Mammary epithelial cell (primary cell): ENCODE measurements at regions not wholly inside any gene's neighbourhood (a gene's known extent, or its start where the extent isn't known, plus 50 kb on each side); places are given as distances from the start of the nearest gene placed in this dataset.

ENCODE experiments used
- EZH2 ChIP-seq: IDR thresholded peaks from 2 replicates; pipeline ENCODE4 v1.6.1; 2012; ENCODE audit warnings: low read length, inconsistent platforms, borderline replicate concordance
- TF ChIP-seq, protein P1 (sequence below), 2 donors: IDR thresholded peaks in 1 of 2; conservative IDR thresholded peaks in 1 of 2; 2 replicates each; pipeline ENCODE4 v1.5.1; 2011 to 2012; ENCODE audit warnings: inconsistent platforms in 2 of 2, low read length in 2 of 2, mild to moderate bottlenecking in 2 of 2, control low read depth in 1 of 2, low read depth in 1 of 2; ENCODE audit not compliant: insufficient read depth in 1 of 2; ENCODE audit errors: extremely low read depth in 1 of 2

- TF ChIP-seq, protein P1, sequence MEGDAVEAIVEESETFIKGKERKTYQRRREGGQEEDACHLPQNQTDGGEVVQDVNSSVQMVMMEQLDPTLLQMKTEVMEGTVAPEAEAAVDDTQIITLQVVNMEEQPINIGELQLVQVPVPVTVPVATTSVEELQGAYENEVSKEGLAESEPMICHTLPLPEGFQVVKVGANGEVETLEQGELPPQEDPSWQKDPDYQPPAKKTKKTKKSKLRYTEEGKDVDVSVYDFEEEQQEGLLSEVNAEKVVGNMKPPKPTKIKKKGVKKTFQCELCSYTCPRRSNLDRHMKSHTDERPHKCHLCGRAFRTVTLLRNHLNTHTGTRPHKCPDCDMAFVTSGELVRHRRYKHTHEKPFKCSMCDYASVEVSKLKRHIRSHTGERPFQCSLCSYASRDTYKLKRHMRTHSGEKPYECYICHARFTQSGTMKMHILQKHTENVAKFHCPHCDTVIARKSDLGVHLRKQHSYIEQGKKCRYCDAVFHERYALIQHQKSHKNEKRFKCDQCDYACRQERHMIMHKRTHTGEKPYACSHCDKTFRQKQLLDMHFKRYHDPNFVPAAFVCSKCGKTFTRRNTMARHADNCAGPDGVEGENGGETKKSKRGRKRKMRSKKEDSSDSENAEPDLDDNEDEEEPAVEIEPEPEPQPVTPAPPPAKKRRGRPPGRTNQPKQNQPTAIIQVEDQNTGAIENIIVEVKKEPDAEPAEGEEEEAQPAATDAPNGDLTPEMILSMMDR (conservative IDR thresholded peaks at IDR 0.05 in 1 of 2, IDR thresholded peaks at IDR 0.05 in 1 of 2; ENCODE audit: extremely low read depth in 1 of 2, insufficient read depth in 1 of 2, low read depth in 1 of 2, low read length in 2 of 2) = no peak
- no peak for TF ChIP-seq EZH2
Observed at GRCh38 chrX:92209936-92210335, 430.8 kb downstream of the PCDH11X start.
